ENCODE measurements at regions not wholly inside any gene's neighbourhood (a gene's known extent, or its start where the extent isn't known, plus 50 kb on each side); places are given as distances from the start of the nearest gene placed in this dataset.
"Not testable (repeated sequence)": the region's sequence is repeated elsewhere in the genome, so short reads cannot be mapped to it uniquely, and the experiment has no call there.

GRCh38 chr5:30355675-30356074 lies 837.8 kb upstream of the CDH6 start:
- Histone ChIP-seq H3K79me2 (ENCODE audit: insufficient read depth) (no peaks in the 10 kb centered on the region), H3K27me3 (ENCODE audit: insufficient read depth) (no peaks in the 10 kb centered on the region), H3K9me2 (peaks cover 2% of the 10 kb centered on the region; the same call in 1 of the 2 replicates), H3F3A (replicated peaks; ENCODE audit: insufficient read depth) (no peaks in the 10 kb centered on the region), H3K36me3 (replicated peaks in 1 of 2; ENCODE audit: control insufficient read depth in 1 of 2, insufficient read depth in 2 of 2, low read length in 1 of 2) (no peaks in the 10 kb centered on the region), H3K4me2 (no peak overlapping the region), H4K20me1 (ENCODE audit: insufficient read depth) (no peaks in the 10 kb centered on the region), H3K4me1 (ENCODE audit: control insufficient read depth in 1 of 2, insufficient read depth in 2 of 2, low read depth in 1 of 2, low read length in 1 of 2) (no peaks in the 10 kb centered on the region), H3K9me3 (no peaks in the 10 kb centered on the region), H2AFZ (ENCODE audit: low read depth) (no peak overlapping the region), H3K27ac (ENCODE audit: low read depth in 2 of 2, low read length in 1 of 2) (no peak overlapping the region), H3K9ac (no peak overlapping the region), H3K4me3 (ENCODE audit: low read depth in 2 of 2, low read length in 1 of 2) (no peak overlapping the region)
- POLR2A ChIA-PET, result no interaction called here
- CTCF ChIA-PET, result interaction anchor here (0.6 kb wide), 1 partner anchor 339 kb away, joined by 3 read pairs; no protein-coding TSS in a partner anchor
- no peak for DNase-seq
- WGBS (ENCODE audit: low lambda C conversion rate), result 4% methylated on average over 5 of the region's 5 CpGs
- TF ChIP-seq MXI1 (IDR thresholded peaks at IDR 0.05; ENCODE audit: low read depth, low read length) (no peak), TEAD4 (IDR thresholded peaks at IDR 0.05; ENCODE audit: borderline replicate concordance, insufficient read depth) (no peak)

- Histone ChIP-seq H3F3A (replicated peaks; ENCODE audit: insufficient read depth) (no peaks in the 10 kb centered on the region), H2AFZ (ENCODE audit: low read depth) (no peak overlapping the region), H3K4me2 (no peak overlapping the region), H3K9me3 (no peaks in the 10 kb centered on the region), H3K27ac (ENCODE audit: low read depth in 2 of 2, low read length in 1 of 2) (no peak overlapping the region), H3K9ac (no peak overlapping the region), H3K36me3 (replicated peaks in 1 of 2; ENCODE audit: control insufficient read depth in 1 of 2, insufficient read depth in 2 of 2, low read length in 1 of 2) (no peaks in the 10 kb centered on the region), H4K20me1 (ENCODE audit: insufficient read depth) (no peaks in the 10 kb centered on the region), H3K27me3 (ENCODE audit: insufficient read depth) (no peaks in the 10 kb centered on the region), H3K9me2 (no peaks in the 10 kb centered on the region), H3K79me2 (ENCODE audit: insufficient read depth) (no peaks in the 10 kb centered on the region), H3K4me3 (ENCODE audit: low read depth in 2 of 2, low read length in 1 of 2) (no peak overlapping the region), H3K4me1 (ENCODE audit: control insufficient read depth in 1 of 2, insufficient read depth in 2 of 2, low read depth in 1 of 2, low read length in 1 of 2) (no peaks in the 10 kb centered on the region)
- WGBS (ENCODE audit: low lambda C conversion rate), result 11% methylated on average over 3 of the region's 3 CpGs
- ChIA-PET POLR2A (no interaction called here), CTCF (no interaction called here)
- DNase-seq, result no peak
- TF ChIP-seq MEF2A (IDR thresholded peaks at IDR 0.05; ENCODE audit: borderline replicate concordance, low read depth) (no peak), ZBTB33 (IDR thresholded peaks at IDR 0.05; ENCODE audit: borderline replicate concordance, low read depth) (no peak), RCOR1 (IDR thresholded peaks at IDR 0.05; ENCODE audit: low read length) (no peak), EZH2phosphoT487 (IDR thresholded peaks at IDR 0.05; ENCODE audit: borderline replicate concordance, low read depth) (no peak), RAD21 (IDR thresholded peaks at IDR 0.05; ENCODE audit: low read length) (no peak), TCF12 (IDR thresholded peaks at IDR 0.05) (no peak), ELF1 (IDR thresholded peaks at IDR 0.05) (no peak)
These were observed 845.6 kb upstream of the CDH6 start for GRCh38 chr5:30347858-30348257.

- H3F3A ChIP-seq (replicated peaks; ENCODE audit: insufficient read depth); CTCF ChIA-PET; H3K9me3 ChIP-seq; H3K79me2 ChIP-seq (ENCODE audit: insufficient read depth); H2AFZ ChIP-seq (ENCODE audit: low read depth); H3K9ac ChIP-seq; H3K27me3 ChIP-seq (ENCODE audit: insufficient read depth); H3K27ac ChIP-seq (ENCODE audit: low read depth in 2 of 2, low read length in 1 of 2); H3K4me2 ChIP-seq; H4K20me1 ChIP-seq (ENCODE audit: insufficient read depth); H3K36me3 ChIP-seq (replicated peaks in 1 of 2; ENCODE audit: control insufficient read depth in 1 of 2, insufficient read depth in 2 of 2, low read length in 1 of 2); H3K4me1 ChIP-seq (ENCODE audit: control insufficient read depth in 1 of 2, insufficient read depth in 2 of 2, low read depth in 1 of 2, low read length in 1 of 2); H3K4me3 ChIP-seq (ENCODE audit: low read depth in 2 of 2, low read length in 1 of 2); POLR2A ChIA-PET; H3K9me2 ChIP-seq; DNase-seq: not testable (repeated sequence)
- WGBS (ENCODE audit: low lambda C conversion rate), result 48% methylated on average over 19 of the region's 50 CpGs
These were observed 847.7 kb upstream of the CDH6 start for GRCh38 chr5:30345539-30346345.

All from SK-N-SH (cell line).